H1 (cell line): ENCODE measurements at regions not wholly inside any gene's neighbourhood (a gene's known extent, or its start where the extent isn't known, plus 50 kb on each side); places are given as distances from the start of the nearest gene placed in this dataset.

Experiments
- BRCA1 ChIP-seq: IDR thresholded peaks from 2 replicates; pipeline ENCODE4 v1.6.1; 2012; ENCODE audit warnings: low read depth, low read length, improper control_type of control experiment
- HDAC6 ChIP-seq: IDR thresholded peaks from one replicate; pipeline ENCODE4 v1.7.1; 2012; ENCODE audit warnings: low read depth, mild to moderate bottlenecking, inconsistent platforms, low read length, moderate library complexity
- JUN ChIP-seq: IDR thresholded peaks from 2 replicates; pipeline ENCODE4 v1.6.1; 2011; ENCODE audit warnings: low read depth, mild to moderate bottlenecking, improper control_type of control experiment, low read length
- KDM5A ChIP-seq: fragments of 200-600 bp; IDR thresholded peaks from 2 replicates; pipeline ENCODE4 v1.7.1; 2012; ENCODE audit warnings: mild to moderate bottlenecking, low read length, inconsistent platforms, mixed read lengths
- POLR2A ChIP-seq, 2 experiments: IDR thresholded peaks; 1 replicate in 1 of 2; 2 replicates in 1 of 2; pipeline ENCODE4 v1.6.1; 2011; ENCODE audit warnings: low read depth in 2 of 2, low read length in 2 of 2, mild to moderate bottlenecking in 2 of 2; ENCODE audit errors: control extremely low read depth in 1 of 2
- POLR2AphosphoS5 ChIP-seq: IDR thresholded peaks from 2 replicates; pipeline ENCODE4 v1.6.1; 2011; ENCODE audit warnings: low read depth, low read length
- TAF1 ChIP-seq: IDR thresholded peaks from 2 replicates; pipeline ENCODE4 v1.6.1; 2011; ENCODE audit warnings: mild to moderate bottlenecking, low read depth, low read length
- TF ChIP-seq, protein P1 (sequence below), 3 experiments: IDR thresholded peaks; 1 replicate in 2 of 3; 2 replicates in 1 of 3; pipeline versions ENCODE4 v1.5.1 to v1.6.1; 2011; ENCODE audit warnings: low read length in 3 of 3, mild to moderate bottlenecking in 3 of 3, inconsistent platforms in 2 of 3, low read depth in 1 of 3, moderate library complexity in 1 of 3; ENCODE audit not compliant: insufficient read depth in 1 of 3; ENCODE audit errors: control extremely low read depth in 1 of 3
- TF ChIP-seq, protein P2 (sequence below): IDR thresholded peaks from 2 replicates; pipeline ENCODE4 v1.6.1; 2011; ENCODE audit warnings: low read depth, mild to moderate bottlenecking, low read length; ENCODE audit not compliant: insufficient read depth
- TF ChIP-seq, protein P3 (sequence below): IDR thresholded peaks from 2 replicates; pipeline ENCODE4 v1.6.1; 2012; ENCODE audit warnings: low read length, inconsistent platforms

DNA sequence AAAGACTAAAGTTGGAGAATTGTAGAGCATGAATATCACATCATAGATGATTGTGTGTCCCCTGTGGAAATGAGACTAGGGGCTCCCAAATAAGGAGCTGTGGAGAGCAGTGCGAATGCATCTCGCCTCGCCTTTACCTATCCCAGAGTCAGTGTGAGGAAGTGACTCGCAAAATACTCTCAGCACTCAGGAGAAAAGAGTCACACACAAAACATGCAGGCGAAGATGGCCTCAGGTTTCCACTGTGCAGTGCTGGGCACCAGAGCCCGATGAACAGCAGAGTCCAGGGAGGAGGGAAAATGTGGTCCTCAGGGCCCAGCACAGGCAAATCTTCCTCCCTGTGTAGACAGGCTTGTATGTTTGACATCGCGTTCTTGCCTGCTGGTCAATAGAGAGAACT is 126.5 kb upstream of the AFDN start:
- TF ChIP-seq, protein P1, sequence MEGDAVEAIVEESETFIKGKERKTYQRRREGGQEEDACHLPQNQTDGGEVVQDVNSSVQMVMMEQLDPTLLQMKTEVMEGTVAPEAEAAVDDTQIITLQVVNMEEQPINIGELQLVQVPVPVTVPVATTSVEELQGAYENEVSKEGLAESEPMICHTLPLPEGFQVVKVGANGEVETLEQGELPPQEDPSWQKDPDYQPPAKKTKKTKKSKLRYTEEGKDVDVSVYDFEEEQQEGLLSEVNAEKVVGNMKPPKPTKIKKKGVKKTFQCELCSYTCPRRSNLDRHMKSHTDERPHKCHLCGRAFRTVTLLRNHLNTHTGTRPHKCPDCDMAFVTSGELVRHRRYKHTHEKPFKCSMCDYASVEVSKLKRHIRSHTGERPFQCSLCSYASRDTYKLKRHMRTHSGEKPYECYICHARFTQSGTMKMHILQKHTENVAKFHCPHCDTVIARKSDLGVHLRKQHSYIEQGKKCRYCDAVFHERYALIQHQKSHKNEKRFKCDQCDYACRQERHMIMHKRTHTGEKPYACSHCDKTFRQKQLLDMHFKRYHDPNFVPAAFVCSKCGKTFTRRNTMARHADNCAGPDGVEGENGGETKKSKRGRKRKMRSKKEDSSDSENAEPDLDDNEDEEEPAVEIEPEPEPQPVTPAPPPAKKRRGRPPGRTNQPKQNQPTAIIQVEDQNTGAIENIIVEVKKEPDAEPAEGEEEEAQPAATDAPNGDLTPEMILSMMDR (IDR thresholded peaks at IDR 0.05; ENCODE audit: control extremely low read depth in 1 of 3, insufficient read depth in 1 of 3, low read depth in 1 of 3, low read length in 3 of 3), result no peak
- TF ChIP-seq POLR2AphosphoS5, result no peak
- no peak for TF ChIP-seq HDAC6
- TF ChIP-seq, protein P2, sequence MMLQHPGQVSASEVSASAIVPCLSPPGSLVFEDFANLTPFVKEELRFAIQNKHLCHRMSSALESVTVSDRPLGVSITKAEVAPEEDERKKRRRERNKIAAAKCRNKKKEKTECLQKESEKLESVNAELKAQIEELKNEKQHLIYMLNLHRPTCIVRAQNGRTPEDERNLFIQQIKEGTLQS, result no peak
- no peak for TF ChIP-seq TAF1
- TF ChIP-seq POLR2A (IDR thresholded peaks at IDR 0.05; ENCODE audit: control extremely low read depth in 1 of 2, low read depth in 2 of 2, low read length in 2 of 2), result no peak
- TF ChIP-seq BRCA1, result no peak
- TF ChIP-seq JUN, result no peak
- TF ChIP-seq, protein P3, sequence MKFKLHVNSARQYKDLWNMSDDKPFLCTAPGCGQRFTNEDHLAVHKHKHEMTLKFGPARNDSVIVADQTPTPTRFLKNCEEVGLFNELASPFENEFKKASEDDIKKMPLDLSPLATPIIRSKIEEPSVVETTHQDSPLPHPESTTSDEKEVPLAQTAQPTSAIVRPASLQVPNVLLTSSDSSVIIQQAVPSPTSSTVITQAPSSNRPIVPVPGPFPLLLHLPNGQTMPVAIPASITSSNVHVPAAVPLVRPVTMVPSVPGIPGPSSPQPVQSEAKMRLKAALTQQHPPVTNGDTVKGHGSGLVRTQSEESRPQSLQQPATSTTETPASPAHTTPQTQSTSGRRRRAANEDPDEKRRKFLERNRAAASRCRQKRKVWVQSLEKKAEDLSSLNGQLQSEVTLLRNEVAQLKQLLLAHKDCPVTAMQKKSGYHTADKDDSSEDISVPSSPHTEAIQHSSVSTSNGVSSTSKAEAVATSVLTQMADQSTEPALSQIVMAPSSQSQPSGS, result no peak
- TF ChIP-seq KDM5A, result no peak
